IPS-20b (cell line): ENCODE measurements at regions not wholly inside any gene's neighbourhood (a gene's known extent, or its start where the extent isn't known, plus 50 kb on each side); places are given as distances from the start of the nearest gene placed in this dataset.
"Not testable (repeated sequence)": the region's sequence is repeated elsewhere in the genome, so short reads cannot be mapped to it uniquely, and the experiment has no call there.

Source experiments
- H3K27ac ChIP-seq: one replicate; pipeline ENCODE4 v1.5.1; 2013; ENCODE audit warnings: low read length
- H3K27me3 ChIP-seq: 2 replicates; pipeline ENCODE4 v1.6.1; 2013; ENCODE audit warnings: mild to moderate bottlenecking, low read length, inconsistent platforms; ENCODE audit not compliant: insufficient read depth
- H3K36me3 ChIP-seq: 2 replicates; pipeline ENCODE4 v1.6.1; 2013; ENCODE audit warnings: low read depth, mild to moderate bottlenecking, inconsistent platforms, low read length, moderate library complexity; ENCODE audit not compliant: insufficient read depth
- H3K4me1 ChIP-seq: 2 replicates; pipeline ENCODE4 v1.6.1; 2013; ENCODE audit warnings: mild to moderate bottlenecking, control low read depth, inconsistent platforms, low read length, moderate library complexity; ENCODE audit not compliant: insufficient read depth
- H3K4me3 ChIP-seq: 2 replicates; pipeline ENCODE4 v1.5.1; 2013; ENCODE audit warnings: mild to moderate bottlenecking, low read length, inconsistent platforms
- H3K9ac ChIP-seq: 2 replicates; pipeline ENCODE4 v1.6.1; 2013; ENCODE audit warnings: low read depth, mild to moderate bottlenecking, inconsistent platforms, low read length, moderate library complexity
- H3K9me3 ChIP-seq: 2 replicates; pipeline ENCODE4 v1.6.1; 2013; ENCODE audit warnings: mild to moderate bottlenecking, low read depth, low read length, inconsistent platforms; ENCODE audit not compliant: insufficient read depth

DNA sequence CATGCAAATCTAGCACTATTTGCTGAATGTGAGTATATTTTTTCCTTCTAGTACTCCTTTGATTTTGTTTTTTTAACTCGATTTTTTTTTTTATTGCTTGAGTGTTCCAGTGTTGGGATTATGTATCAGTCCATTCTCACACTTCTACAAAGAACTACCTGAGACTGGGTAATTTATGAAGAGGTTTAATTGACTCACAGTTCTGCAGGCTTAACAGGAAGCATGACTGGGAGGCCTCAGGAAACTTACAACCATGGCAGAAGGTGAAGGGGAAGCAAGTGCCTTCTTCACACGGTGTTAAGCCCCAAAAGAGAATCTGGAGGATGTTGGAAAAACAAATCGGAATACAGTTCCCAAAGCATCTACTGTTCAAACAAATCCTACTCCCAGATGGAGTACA is 69.1 kb downstream of the ZNF518B start:
- not testable (repeated sequence) for H3K27me3 ChIP-seq, H3K9me3 ChIP-seq, H3K9ac ChIP-seq, H3K4me3 ChIP-seq, H3K27ac ChIP-seq, H3K36me3 ChIP-seq
- H3K4me1 ChIP-seq: peaks cover 22% of the 10 kb centered on the region; the same call in 1 of the 2 replicates

DNA sequence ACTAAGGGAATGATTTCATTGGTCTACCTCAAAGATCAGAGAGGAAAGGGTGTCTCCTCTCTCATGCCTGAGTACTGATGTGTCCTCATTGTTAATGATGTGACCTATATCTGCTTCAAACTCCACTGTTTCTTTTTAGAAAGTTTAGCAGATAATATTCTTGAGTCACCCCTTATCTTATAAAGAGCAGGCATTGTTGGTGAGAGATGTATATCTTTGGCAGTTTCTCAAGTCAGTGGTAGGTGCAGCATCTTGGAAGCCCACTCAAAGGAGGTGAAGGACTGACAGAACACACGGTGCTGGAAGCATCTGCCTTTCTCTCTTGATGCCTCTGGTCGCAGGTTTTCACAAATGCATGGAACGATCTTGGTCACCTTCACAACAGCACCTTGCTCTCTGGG is 71.2 kb downstream of the ZNF518B start:
- no peak overlapping the region for H3K9ac ChIP-seq

DNA sequence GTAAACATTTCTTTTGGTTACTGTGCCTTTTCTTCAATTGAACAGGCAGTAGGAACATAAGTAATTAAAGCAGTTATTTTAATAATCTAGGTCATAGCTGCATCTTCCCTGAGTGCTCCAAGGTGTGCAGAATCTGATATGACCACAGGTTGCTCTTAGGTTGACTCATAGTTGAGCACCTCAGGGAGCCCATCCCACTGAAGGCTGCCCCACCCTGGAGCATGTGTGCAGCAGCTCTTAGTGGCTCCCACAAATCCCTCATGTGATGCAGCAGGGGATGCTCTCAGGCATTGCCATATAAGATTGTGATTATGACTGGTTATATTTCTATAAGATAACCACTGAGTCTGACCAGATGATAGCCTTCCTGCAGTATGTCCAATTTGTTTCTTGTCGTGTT is 72.3 kb downstream of the ZNF518B start:
- H3K4me3 ChIP-seq: no peak overlapping the region
- H3K36me3 ChIP-seq: no peaks in the 10 kb centered on the region

More for the DNA sequence above, 71.2 kb downstream of the ZNF518B start:
- H3K9me3 ChIP-seq: no peaks in the 10 kb centered on the region
- peaks cover 22% of the 10 kb centered on the region; the same call in 1 of the 2 replicates for H3K4me1 ChIP-seq
- H3K4me3 ChIP-seq: no peak overlapping the region
- no peaks in the 10 kb centered on the region for H3K27me3 ChIP-seq
- no peaks in the 10 kb centered on the region for H3K36me3 ChIP-seq
- no peak overlapping the region for H3K27ac ChIP-seq

DNA sequence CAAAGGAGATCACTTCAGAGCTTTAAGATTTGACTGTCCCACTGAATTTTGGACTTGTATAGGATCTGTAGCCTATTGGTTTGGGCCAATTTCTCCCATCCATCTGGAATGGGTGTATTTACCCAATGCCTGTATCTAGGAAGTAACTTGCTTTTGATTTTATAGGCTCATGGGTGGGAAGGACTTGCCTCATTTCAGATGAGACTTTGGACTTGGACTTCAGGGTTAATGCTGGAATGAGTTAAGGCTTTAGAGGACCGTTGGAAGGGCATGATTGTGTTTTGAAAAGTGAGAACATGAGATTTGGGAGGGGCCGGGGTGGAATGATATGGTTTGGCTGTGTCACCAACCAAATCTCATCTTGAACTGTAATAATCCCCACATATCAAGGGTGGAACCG is 73.8 kb downstream of the ZNF518B start:
- Histone ChIP-seq H3K27me3 (no peaks in the 10 kb centered on the region), H3K9ac (no peak overlapping the region), H3K9me3 (no peaks in the 10 kb centered on the region), H3K36me3 (no peaks in the 10 kb centered on the region), H3K4me3 (no peak overlapping the region), H3K27ac (no peak overlapping the region), H3K4me1 (peaks cover 4% of the 10 kb centered on the region; the same call in 1 of the 2 replicates)

More for the DNA sequence above, 72.3 kb downstream of the ZNF518B start:
- Histone ChIP-seq H3K9ac (no peak overlapping the region), H3K9me3 (no peaks in the 10 kb centered on the region), H3K4me1 (peaks cover 18% of the 10 kb centered on the region; the same call in 1 of the 2 replicates), H3K27ac (no peak overlapping the region), H3K27me3 (no peaks in the 10 kb centered on the region)

DNA sequence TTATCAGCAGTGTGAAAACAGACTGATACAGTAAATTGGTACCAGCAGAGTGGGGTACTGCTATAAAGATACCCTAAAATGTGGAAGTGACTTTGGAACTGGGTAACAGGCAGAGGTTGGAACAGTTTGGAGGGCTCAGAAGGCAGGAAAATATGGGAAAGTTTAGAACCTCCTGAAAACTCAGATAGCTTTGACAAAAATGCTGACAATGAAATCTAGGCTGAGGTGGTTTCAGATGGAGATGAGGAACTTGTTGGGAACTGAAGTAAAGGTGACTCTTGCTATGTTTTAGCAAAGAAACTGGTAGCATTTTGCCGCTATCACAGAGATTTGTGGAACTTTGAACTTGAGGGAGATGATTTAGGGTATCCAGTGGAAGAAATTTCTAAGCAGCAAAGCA is 75.1 kb downstream of the ZNF518B start:
- H3K36me3 ChIP-seq, H3K27ac ChIP-seq, H3K27me3 ChIP-seq, H3K9me3 ChIP-seq, H3K9ac ChIP-seq, H3K4me1 ChIP-seq, H3K4me3 ChIP-seq: not testable (repeated sequence)

DNA sequence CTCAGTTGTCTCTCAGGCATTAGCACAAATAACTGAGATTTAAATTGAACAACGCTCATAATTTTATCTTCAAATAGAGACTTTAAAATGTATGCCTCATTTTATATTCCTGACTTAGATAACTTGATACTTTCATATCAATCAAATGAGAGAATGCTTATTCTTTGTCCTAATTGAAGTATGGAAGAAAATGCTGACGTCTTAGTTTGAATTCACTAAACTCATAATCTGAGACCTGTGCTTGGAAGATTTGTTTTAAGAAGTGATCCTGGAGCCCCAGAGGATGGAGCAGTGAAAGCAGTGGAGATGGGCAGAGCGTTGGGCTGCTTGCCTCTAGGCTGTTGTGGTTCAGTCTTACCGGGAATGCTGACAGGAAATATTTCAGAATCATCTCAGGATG is 76.1 kb downstream of the ZNF518B start:
- H3K36me3 ChIP-seq: no peaks in the 10 kb centered on the region
- H3K9ac ChIP-seq: no peak overlapping the region
- no peaks in the 10 kb centered on the region for H3K4me1 ChIP-seq
- H3K27me3 ChIP-seq: no peaks in the 10 kb centered on the region
- H3K27ac ChIP-seq: no peak overlapping the region
- H3K4me3 ChIP-seq: no peak overlapping the region
- H3K9me3 ChIP-seq: no peaks in the 10 kb centered on the region

DNA sequence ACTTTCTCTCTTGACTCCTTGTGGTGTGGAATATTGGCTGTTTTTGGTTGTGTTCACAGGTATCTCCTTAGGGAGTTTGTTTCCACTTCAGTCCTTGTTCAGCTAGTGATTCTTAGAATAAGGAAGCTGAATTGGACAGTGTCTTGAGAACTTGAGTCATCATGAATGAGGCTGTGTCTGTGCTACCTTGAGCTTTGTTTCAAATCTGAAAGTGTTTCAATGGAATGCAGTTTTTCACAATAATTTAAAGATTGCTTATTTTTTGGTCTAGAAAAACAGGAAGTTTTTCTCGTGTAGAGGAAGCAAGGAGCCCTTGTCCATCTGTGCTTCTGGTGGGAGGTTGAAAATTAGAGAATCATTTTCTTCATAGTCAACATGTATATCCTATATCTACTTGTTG is 76.5 kb downstream of the ZNF518B start:
- Histone ChIP-seq H3K27ac (no peak overlapping the region), H3K9me3 (no peaks in the 10 kb centered on the region), H3K36me3 (no peaks in the 10 kb centered on the region), H3K27me3 (no peaks in the 10 kb centered on the region), H3K9ac (no peak overlapping the region), H3K4me1 (no peaks in the 10 kb centered on the region), H3K4me3 (no peak overlapping the region)

DNA sequence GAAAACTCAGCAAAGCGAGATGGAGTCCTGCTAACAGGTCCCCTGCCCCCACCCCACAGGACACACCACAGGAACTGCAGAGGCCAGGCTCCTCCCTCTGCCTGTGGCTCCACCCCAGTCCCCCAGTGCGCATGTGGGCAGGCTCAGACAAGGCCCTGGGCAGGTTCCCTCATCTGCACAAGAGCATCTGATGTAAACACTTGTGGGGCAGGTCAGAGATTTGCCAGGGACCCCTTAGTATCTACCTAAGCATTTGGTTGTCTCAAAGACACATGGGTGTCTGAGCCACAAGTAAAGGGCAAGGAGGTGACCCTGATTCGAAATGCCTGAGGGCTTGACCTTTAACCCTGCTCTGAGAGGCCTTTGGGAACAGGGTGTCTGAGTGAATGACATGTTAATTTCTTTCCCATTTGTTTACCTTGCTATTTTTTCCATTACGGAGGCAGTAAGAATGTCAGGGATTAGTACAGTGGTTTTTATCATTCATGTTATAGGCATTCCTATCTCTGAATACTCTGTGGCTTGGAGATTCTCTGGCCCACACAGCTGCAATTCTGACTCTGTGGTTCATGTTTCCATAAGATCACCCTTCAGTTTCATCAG is 85.3 kb downstream of the ZNF518B start:
- Histone ChIP-seq H3K27ac (no peak overlapping the region), H3K9me3 (no peaks in the 10 kb centered on the region), H3K4me1 (peaks cover 3% of the 10 kb centered on the region), H3K36me3 (no peaks in the 10 kb centered on the region), H3K4me3 (no peak overlapping the region), H3K27me3 (no peaks in the 10 kb centered on the region), H3K9ac (no peak overlapping the region)

DNA sequence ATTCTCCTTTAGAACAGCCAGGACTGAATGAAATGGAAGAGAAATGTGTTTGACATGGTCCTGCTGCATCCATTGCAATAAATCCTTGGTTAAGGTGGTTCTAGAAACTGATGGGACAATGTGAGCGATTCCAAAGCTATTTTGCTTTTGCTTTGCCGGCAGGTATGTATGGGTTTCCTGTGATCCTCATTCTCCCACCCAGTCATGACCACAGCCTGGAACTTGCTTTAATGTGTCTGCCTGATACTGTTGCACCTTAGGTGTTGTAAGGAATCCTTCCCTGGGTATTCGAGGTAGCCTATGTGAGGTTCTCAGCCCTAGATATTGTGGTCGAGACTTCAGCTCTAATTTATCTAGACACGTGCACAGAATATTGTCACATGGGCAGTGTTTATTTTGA is 86.1 kb downstream of the ZNF518B start:
- H3K9me3 ChIP-seq: no peaks in the 10 kb centered on the region
- no peak overlapping the region for H3K9ac ChIP-seq
- no peaks in the 10 kb centered on the region for H3K27me3 ChIP-seq
- H3K4me3 ChIP-seq: no peak overlapping the region
- H3K27ac ChIP-seq: no peak overlapping the region
- no peaks in the 10 kb centered on the region for H3K36me3 ChIP-seq
- peaks cover 3% of the 10 kb centered on the region for H3K4me1 ChIP-seq

DNA sequence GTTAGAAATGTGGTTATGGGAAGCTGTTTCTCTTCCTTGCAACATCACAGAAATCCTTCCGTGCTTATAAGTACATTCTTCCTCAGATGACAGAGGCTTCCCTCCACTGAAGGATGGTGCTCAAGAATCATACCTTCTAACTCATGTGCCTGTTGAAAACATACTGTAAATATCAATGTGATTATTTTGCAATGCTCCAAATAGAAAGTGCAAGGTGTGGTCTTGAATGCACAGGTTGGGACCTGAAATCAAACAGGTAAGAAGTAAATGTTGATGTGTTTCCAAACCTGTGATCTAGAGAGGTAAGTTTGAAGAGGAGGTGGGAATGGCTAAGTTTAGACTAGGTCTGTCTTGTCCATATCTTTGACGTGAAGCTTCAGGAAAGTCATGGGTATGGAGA is 87.7 kb downstream of the ZNF518B start:
- Histone ChIP-seq H3K27me3 (no peaks in the 10 kb centered on the region), H3K9me3 (no peaks in the 10 kb centered on the region), H3K36me3 (no peaks in the 10 kb centered on the region), H3K27ac (no peak overlapping the region), H3K4me3 (no peak overlapping the region), H3K4me1 (peaks cover 3% of the 10 kb centered on the region), H3K9ac (no peak overlapping the region)

DNA sequence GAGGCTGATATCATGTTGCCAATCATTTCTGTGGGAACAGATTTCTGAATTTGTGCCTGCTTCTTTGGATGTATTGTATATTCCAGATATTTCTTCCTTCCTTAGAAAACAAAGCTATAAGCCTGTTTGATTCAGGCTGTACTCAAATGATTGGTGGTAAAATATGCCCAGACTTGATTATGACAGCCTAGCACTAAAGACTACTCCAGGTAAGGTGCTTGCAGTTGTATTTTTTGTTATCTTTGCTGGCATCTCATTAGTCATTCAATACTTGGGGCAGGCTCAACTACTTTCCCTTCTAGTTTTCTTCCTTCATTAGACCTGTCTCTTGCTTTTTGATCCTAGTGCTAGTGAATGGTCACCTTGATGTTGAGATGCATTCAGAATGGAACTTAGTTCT is 90.6 kb downstream of the ZNF518B start:
- Histone ChIP-seq H3K9me3 (no peaks in the 10 kb centered on the region), H3K4me3 (no peak overlapping the region), H3K9ac (no peak overlapping the region), H3K4me1 (peaks cover 3% of the 10 kb centered on the region), H3K36me3 (no peaks in the 10 kb centered on the region), H3K27me3 (no peaks in the 10 kb centered on the region), H3K27ac (no peak overlapping the region)

DNA sequence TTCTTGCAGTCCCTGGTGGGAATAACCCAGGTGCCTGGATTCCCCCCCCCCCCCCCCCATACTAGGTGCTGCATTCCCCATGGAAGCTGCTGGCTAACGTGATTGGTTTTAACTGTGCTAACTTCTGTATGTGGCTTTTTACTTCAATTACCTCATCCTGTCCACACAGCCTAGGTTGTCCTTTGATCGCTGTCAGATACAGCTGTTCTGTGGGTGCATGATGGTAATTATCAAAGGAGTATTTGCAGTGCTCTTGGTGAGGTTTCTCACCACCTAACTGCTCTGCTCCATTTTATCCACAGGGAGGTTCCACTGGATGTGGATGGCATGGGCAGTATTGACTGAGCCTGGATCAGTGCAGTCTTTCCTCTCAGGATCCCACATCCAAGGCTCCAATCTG is 93.0 kb downstream of the ZNF518B start:
- H3K9ac ChIP-seq: no peak overlapping the region
- no peak overlapping the region for H3K4me3 ChIP-seq
- no peaks in the 10 kb centered on the region for H3K36me3 ChIP-seq
- no peaks in the 10 kb centered on the region for H3K4me1 ChIP-seq
- no peaks in the 10 kb centered on the region for H3K27me3 ChIP-seq
- H3K27ac ChIP-seq: no peak overlapping the region
- no peaks in the 10 kb centered on the region for H3K9me3 ChIP-seq
